ENCODE measurements at regions not wholly inside any gene's neighbourhood (a gene's known extent, or its start where the extent isn't known, plus 50 kb on each side); places are given as distances from the start of the nearest gene placed in this dataset.

DNA sequence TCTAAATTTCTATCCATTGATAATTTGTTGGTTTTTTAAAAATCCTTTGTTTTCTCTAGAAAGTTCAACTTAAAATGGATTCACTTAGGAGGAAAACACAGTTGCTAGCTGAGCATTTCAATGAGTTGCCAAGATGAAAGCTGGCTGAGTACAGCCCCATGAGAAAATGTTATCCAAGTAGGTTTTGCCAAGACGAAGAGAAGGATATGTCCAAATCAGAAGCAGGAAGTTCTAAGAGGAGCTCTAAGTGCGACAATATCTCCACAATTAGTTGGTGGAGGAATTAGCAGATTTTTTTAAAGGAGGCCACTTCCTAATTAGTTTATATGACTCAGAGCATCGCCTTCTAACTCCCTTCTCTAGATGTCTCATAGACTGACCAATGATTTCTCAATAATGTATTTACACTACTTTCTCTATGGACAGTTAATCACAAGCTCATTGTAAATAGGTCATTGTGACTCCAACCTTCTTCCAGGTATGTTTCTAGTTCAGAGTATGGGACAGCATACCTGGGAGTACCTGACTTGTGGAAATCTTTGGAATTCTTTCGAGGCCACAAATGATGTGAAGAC, 873.3 kb upstream of the SOX9 start:
- no peak for DNase-seq

DNA sequence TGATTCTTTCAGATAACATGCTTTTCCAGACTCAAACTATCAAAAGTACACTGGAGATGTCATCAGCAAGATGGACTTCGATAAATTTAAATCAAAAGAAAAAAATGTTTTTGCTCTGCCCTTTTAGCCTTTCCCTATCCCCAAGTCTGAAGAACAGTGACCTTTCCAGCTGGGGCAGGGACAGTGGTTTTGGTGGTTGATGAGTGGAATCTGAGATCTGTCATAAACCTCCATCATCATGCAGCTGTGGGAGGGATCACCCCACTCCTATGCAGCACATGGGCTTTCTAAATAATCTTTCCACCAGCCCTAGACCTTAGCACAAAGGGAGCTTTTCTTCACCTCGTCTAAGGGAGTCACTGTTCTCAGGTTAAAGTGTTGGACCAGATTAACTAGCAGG, 869.5 kb upstream of the SOX9 start:
- no peak for DNase-seq

DNA sequence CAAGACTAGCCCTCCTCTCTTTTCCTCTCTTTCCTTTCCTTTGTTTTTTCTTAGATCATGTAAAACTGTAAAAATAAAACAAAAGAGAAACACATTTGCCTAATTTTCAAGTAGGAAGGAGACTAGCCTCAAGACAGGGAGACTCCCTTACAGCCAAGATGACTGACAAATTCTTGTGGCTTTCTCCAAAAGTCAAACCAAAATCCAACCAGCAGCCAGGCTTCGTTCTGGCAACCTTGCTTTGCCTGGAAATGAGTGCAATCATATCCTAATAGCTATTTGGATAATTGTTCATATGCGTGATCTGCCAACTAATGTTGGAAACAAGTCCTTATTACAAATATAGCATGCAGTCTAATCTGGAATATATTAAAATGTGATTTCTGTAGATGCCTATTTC, 868.9 kb upstream of the SOX9 start:
- DNase-seq = no peak

GRCh38 chr17:71252436-71252835, 868.4 kb upstream of the SOX9 start:
- no peak for DNase-seq

- DNase-seq = no peak
Observed at GRCh38 chr17:71257096-71257495, 863.7 kb upstream of the SOX9 start.

DNA sequence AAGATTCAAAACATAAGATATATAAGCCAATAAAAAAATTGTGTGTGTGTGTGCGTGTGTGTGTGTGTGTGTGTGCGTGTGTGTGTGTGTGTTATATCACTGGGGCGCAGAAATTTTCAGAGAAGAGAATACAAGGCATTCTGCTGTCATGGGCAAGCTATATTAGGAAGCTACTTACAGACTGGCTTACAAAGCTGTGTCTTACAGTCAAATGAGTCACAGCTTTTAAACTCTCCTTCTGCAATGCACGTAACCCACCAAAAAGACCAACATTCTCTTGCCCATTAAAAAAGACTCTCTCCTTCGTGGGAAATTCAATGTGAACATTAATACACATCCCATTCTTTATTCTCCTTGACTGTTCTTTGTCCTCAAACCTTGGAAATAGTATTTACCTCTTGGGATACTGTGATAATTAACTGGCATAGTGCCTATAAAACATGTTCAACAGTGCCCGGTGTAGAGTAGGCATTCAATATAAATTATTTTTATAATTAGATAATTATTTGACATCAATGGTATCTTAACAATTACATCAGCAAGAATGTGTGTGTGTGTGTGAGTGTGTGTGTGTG, 860.4 kb upstream of the SOX9 start:
- DNase-seq = no peak

DNA sequence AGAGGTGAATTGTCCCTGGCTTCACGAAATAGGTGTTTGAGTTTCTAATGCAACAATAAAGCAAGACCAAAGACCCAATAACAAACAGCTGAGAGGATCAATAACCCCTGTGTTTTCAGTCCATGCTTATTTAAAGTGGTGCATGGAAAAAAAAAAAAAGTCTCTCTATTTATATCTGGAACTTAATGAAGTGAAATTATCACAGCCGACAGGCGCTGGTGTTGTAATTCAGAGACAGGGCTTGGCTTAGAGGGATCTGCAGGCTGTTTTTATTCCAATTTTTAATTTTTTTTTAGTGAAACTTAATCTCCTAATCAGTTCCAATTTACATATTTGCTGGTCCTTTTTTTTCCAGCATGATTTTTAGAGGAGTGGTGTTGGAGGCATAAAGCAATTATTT, 858.2 kb upstream of the SOX9 start:
- DNase-seq = no peak

DNA sequence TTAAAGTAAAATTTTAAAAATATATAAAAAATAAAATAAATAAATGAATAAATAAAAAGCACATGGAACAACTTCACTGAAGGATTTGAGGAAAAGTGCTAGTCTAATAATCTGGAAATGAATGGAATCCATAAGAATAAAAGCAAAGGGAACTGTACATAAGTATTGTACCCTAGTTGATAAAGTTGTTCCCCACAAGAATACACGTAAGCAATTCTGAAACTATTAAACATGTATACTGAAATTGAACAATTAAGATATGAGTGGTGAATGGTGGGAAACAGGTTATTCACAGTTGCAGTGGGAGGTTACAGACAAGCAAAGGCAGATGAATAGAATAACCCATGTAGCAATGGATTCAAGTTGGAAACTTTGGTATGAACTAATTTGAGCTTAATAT, 853.2 kb upstream of the SOX9 start:
- no peak for DNase-seq

GRCh38 chr17:71269201-71269600, 851.6 kb upstream of the SOX9 start:
- DNase-seq = no peak

- DNase-seq = no peak
Observed at GRCh38 chr17:71273441-71273840, 847.4 kb upstream of the SOX9 start.

- DNase-seq = no peak
Observed at GRCh38 chr17:71276079-71276478, 844.7 kb upstream of the SOX9 start.

- no peak for DNase-seq
Observed at GRCh38 chr17:71283486-71283885, 837.3 kb upstream of the SOX9 start.

DNA sequence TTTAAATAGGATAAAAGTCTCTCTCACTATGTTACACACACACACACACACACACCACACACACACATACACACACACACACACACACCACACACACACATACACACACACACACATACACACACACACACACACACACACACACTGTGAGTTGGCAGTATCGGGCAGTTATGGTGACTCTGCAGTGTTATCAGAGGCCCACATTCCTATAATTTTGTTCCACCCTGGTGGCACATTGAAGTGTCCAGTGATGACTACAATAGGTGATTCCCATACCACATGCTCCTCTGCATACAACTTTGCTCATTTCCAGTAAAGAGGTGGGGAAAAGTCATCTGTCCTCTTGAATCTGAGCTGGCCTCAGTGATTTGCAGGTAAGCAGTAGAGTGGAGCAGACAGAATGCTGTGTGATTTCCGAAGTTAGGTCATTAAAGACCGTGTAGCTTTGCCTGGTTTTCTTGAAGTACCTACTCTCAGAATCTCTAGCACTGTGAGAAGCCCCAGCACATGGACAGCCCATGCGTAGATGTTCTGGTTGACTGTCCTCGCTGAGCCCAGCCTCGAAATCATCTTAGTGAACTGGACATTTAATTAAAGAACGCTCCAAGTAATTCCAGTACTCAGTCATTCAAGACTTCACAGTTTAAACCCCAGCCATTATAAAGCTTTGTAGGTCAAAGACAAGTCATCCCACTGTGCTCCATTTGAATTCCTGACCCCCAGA, 836.6 kb upstream of the SOX9 start:
- no peak for DNase-seq

- DNase-seq = no peak
Observed at GRCh38 chr17:71286625-71287024, 834.2 kb upstream of the SOX9 start.

DNA sequence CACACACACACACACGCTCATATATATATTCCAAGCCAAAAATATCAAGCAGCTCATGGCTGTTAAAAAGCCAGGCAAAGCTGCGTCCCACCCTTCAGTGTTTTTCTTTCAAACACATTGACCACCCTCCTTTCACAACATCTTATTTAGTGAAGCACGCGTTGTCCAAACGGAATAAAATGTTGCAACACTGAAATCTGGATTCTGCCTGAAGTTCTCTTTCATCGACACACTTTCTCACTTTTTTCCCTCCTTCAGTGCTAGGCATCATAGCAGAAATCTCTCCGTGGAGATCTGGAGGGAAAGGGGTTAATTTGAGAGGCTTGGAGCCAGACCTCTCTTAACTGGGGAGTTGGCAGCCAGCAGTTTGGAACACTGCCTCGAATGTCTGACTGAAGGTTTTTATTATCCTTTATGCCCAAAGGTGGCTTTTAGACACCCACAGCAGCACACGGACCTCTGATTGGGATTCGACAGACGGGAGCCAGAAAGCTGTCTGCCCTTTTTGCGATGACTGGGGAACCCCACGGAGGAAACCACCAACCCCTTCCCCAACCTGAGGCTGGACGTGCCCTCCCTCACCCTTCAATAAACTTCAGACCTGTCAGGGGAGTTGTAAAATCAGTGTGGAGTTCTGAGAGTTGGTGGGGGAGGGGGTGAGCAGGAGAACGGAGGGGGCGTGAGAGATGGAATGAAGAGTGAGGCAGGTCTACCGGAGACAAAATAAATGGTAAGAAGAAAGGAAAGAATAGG, 833.6 kb upstream of the SOX9 start:
- no peak for DNase-seq

DNA sequence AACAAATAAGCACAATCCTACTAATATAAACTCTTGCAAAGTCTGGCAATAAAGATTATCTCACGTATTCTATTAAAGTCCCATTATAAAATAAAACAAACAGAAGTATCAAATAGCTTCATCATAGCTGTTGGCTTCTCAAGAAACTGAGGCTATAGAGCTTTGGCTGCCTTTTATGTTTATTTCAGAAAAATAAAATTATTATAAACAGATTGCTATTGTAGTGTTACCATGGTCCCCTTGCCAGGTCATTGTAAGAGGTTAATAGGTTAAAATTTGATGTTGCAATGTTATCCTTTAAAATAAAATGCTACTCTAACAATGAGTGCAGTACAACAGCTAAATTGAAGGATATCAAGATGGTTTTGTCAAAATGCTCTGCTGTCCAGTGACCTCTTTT, 828.8 kb upstream of the SOX9 start:
- no peak for DNase-seq

DNA sequence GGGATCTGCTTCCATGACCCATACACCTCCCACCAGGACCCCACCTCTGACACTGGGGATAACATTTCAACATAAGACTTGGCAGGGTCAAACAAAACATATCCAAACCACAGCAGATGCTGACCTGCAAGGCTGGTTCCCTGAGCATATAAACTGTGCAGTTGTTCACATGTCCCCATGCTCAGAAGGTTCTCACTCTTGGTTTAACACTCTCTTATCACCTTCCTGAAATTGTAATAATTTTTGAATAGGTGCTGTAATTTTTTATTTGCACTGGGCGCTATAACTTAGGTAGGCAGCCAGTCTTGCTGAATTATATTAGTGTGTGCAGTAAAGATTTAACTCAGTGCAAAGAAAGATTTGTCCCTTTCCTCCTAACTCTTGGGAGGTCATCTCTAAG, 824.8 kb upstream of the SOX9 start:
- DNase-seq = no peak

GRCh38 chr17:71301063-71301462, 819.8 kb upstream of the SOX9 start:
- no peak for DNase-seq

DNA sequence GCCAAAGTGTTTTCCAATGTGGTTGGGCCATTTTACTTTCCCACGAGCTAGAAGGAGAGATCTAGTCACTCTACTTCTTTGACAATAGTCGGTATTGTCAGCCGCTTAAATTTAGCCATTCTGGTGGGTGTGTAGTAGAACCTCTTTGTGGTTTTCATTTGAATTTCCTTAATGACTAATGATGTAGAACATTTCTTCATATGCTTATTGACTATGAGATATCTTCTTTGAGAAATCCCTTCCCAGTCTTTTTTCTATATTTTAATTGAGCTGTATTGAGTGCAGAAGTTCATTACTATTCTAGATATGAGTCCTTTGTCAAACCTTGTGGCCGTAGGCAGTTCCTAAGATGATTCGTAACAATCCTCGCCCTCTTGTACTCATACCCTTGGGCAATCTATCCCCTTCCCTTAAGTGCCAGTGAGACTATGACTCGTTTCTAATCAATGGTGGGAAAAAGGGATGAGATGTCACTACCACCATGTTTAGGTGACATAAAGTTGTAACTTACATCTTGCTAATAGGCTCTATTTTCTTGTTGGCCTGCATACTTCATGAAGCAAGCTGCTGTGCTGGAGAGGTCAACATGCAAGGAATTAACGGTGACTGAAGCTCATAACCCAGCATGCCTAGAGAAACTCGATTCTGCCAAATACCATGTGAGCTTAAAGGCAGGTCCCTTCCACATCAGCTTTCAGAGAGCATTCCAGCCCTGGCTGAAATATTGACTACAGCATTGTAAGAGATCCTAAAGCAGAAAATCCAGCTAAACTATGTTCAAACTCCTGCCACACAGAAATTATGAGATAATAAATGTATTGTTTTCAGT, 817.9 kb upstream of the SOX9 start:
- DNase-seq = no peak

DNA sequence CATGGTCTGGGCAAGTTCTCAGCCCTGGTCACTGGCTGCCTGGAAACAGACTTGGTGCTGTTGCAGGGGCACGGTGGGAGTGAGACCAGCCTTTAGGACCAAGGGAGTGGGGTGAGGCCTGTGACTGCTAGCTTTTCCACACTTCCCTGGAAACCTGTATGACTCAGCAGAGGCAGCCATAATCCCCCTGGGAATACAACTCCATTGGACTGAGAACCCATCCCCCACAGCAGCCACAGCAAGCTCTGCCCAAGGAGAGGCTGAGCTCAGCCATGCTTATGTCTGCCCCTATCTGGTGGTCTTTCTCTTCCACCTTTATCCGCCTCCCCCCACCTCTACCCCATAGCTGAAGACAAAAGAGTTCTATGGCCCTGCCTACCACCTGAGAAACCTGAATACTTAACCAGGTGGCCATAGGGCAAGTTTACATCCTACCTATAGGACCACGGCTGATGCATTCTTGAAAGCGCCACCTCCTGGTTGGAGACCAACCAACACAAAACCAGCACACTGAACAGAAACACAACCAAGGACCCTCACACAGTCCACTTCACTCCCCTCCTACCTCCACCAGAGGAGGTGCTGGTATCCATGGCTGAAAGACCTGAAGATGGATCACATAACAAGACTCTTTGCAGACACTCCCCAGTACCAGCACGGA, 816.2 kb upstream of the SOX9 start:
- no peak for DNase-seq

DNA sequence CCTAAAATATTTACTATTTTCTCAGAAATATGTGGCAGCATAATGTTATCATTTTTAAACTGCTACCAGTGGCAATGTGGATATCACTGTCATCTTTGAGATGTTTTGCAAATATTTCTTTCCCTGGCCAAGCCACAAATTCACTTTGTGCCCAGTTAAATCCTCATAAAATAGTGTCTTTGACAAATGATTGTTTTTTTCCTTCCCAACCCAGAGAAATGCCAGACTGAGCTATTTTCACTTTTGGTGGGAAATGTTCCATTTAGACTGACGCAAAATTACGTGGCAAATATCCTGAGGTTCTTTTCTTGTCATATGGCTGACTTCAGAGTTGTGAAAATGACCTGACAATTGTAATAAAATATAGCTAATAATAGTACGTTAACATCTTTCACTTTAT, 807.0 kb upstream of the SOX9 start:
- no peak for DNase-seq

GRCh38 chr17:71315568-71315967, 805.3 kb upstream of the SOX9 start:
- DNase-seq = no peak
